Activated CD4-positive, alpha-beta T cell treated with anti-CD3 and anti-CD28 coated beads for 24 hours (primary cell): ENCODE measurements at regions not wholly inside any gene's neighbourhood (a gene's known extent, or its start where the extent isn't known, plus 50 kb on each side); places are given as distances from the start of the nearest gene placed in this dataset.

Experiments
- DNase-seq, 2 donors: peaks; one replicate each; pipeline ENCODE4 v3.0.0-alpha.2; 2020; ENCODE audit warnings: low read depth in 2 of 2

- DNase-seq: no peak
Observed at GRCh38 chr1:48164571-48164970, 57.9 kb upstream of the SLC5A9 start.

DNA sequence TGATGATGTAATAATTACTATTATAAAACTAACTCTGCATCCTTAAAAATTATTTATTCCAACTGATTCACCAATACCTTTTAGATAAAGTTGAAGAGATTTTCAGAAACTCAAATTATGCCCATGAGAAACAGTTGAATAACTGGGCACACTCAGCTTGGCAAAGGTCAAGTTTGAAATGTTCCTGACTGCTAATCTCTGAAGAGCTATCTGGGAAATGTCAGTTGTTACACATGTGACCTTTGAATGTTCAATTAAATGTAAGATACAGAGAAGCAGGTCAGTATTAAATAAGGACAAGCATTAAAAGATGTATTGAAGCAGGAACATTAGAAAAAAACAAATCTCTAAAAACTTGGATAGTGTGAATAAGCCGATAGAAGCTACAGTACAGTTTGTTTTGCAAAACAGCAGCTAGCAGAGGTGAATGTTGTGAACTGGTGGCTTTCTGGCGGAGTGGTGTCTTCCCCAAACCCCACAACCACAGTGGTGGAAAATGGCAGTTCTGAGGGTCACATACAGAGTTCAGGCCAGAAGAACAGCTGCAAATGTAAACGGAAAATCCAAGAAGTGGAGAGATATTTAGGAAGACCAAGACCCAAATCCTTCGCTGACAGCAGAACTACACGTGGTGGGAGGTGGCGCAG is 61.9 kb upstream of the SLC5A9 start:
- DNase-seq: no peak

- DNase-seq: no peak
Observed at GRCh38 chr1:48139275-48139674, 83.2 kb upstream of the SLC5A9 start.

- DNase-seq: no peak
Observed at GRCh38 chr1:48127735-48128685, 94.5 kb upstream of the SLC5A9 start.

DNA sequence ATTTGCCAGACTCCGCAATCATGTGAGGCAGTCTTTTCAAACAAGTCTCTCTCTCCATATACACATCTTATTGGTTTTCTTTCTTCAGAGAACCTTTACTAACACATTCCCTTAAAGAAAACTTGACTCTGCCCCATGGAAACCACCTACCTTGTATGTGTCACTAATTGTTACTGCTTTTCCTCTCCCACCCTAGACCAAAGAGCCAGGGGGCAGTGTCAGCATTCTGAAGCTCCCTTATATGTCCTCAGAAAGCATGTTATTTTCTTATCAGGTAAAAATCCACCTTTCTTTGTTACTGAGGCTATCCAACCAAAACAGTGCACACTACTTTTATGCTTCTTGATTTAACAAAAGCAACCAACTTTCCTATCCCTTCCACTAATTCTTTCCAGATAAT is 98.9 kb upstream of the SLC5A9 start:
- no peak for DNase-seq

GRCh38 chr1:48121955-48122354 is 100.6 kb upstream of the SLC5A9 start:
- no peak for DNase-seq

DNA sequence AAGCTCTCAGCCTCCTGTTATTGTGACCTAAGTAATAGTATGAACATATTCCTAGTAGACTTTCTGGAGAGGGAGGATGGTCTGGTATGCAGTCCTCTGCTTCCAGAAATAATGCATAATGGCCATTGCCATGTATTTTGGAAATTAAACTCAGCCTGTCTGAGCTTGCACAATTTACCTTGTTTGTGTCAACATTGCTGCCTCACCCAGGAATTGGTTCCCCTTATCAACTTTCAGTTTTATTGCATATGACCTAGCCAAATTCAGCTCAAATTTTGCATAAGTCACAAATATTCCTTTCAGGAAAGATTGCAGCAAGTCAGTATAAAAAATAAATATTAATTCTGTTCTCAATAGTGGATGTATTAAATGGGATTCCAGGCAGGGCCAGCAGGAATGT is 101.9 kb upstream of the SLC5A9 start:
- no peak for DNase-seq

- DNase-seq: no peak
Observed at GRCh38 chr1:48115835-48116234, 106.7 kb upstream of the SLC5A9 start.

- DNase-seq: no peak
Observed at GRCh38 chr1:48114596-48115382, 107.7 kb upstream of the SLC5A9 start.

GRCh38 chr1:48109390-48110013 is 112.3 kb upstream of the TRABD2B start:
- no peak for DNase-seq

GRCh38 chr1:48107516-48107915 is 110.3 kb upstream of the TRABD2B start:
- DNase-seq: no peak

DNA sequence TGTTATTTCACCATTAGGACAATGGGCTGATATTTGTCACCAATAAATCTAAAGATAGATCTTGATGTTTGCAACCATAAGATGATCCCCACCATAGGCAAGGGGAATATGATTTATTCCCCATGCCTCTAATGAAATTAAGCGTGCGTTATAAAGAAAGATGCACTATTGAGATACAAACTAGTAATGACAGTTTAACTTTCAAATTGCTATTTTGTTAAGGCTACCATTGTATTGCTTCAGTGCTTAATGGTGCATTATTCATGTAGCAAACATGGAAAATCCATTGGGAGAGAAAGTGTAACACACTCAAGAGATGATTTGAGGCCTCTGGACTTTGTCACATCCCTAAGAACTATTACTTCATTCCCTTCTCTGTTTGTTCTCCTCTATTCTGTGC is 108.9 kb upstream of the TRABD2B start:
- no peak for DNase-seq

GRCh38 chr1:48105165-48105564 is 108.0 kb upstream of the TRABD2B start:
- DNase-seq: no peak

GRCh38 chr1:48103495-48103894 is 106.3 kb upstream of the TRABD2B start:
- DNase-seq: no peak

DNA sequence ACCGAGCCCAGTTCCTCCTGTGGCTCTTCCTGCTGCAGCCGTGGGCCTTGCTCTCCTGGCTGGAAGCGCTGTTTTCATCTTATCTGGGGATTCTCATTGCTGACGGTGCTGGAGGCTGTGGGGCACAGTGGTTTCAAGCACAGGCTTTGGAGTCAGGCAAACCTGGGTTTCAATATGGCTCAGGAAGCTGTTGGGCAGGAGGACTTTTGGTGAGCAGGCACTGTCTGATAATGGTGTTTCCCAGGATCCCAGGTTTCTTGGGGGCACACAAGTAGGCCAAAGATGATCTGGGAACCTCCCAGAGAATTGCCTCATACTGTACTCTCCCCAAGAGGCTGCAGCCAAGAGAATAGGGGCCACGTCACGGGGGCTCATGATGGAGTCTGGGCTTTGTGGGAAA is 105.6 kb upstream of the TRABD2B start:
- DNase-seq: no peak

DNA sequence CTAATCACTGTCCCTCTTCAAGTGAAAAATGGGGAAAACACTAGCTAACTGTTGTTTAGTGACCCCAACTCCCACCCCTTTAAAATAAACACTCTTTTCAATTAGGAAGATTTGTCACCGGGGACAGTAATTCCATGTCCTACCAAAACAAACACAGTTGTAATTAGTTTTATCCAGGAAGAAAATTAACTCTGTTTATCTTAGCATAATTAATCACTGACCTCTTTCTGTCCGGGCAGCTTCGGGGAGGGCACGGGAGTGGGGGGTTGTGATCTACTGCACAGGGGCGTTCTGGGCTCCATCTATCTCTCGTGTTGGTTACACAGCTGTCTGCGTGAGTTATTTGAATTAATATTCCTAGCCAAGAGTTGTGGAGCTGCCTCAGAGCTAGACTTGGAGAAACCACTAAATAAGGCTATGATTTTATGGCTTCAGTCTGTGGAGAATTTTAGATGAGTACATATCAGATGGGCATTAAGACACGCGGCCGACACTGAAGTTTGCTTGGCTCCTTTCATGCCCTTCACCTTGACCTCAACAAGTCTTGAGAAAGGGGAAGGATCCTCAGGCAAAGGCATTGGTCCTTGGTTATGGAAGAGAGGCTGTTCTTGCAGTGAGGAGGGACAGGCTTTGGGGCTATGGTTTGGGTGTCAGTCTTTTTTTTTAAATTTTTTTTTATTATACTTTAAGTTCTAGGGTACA is 102.0 kb upstream of the TRABD2B start:
- no peak for DNase-seq

- DNase-seq: peak; percentile 49 to 61
Observed at GRCh38 chr1:48093696-48094528, 96.7 kb upstream of the TRABD2B start.

GRCh38 chr1:48093147-48093546 is 96.0 kb upstream of the TRABD2B start:
- no peak for DNase-seq

GRCh38 chr1:48092401-48092800 is 95.2 kb upstream of the TRABD2B start:
- no peak for DNase-seq

GRCh38 chr1:48089356-48089891 is 92.2 kb upstream of the TRABD2B start:
- DNase-seq: no peak
